ENCODE measurements at regions not wholly inside any gene's neighbourhood (a gene's known extent, or its start where the extent isn't known, plus 50 kb on each side); places are given as distances from the start of the nearest gene placed in this dataset.

GRCh38 chr4:13872955-13873354, 245.4 kb upstream of the BOD1L1 start:
- ChIA-PET CTCF (no interaction called here), POLR2A (no interaction called here)
- no peaks in the 10 kb centered on the region for H3K27me3 ChIP-seq (ENCODE audit: control insufficient read depth, insufficient read depth, low read length)
- H3K27ac ChIP-seq (ENCODE audit: low read depth, low read length) = no peak overlapping the region
- no peak for DNase-seq (ENCODE audit: low read depth, low spot score)
- H3K4me3 ChIP-seq (ENCODE audit: low read depth, low read length) = no peak overlapping the region
- TF ChIP-seq CTCF (IDR thresholded peaks at IDR 0.05; ENCODE audit: low read depth, low read length) = no peak
- H3K9me3 ChIP-seq (ENCODE audit: control insufficient read depth, insufficient read depth, low read length) = no peaks in the 10 kb centered on the region

- ChIA-PET CTCF (no interaction called here), POLR2A (no interaction called here)
- no peak for DNase-seq (ENCODE audit: low read depth, low spot score)
- Histone ChIP-seq H3K27me3 (ENCODE audit: control insufficient read depth, insufficient read depth, low read length) (no peaks in the 10 kb centered on the region), H3K9me3 (ENCODE audit: control insufficient read depth, insufficient read depth, low read length) (no peaks in the 10 kb centered on the region), H3K4me3 (ENCODE audit: low read depth, low read length) (no peak overlapping the region), H3K27ac (ENCODE audit: low read depth, low read length) (no peak overlapping the region)
- no peak for TF ChIP-seq CTCF (IDR thresholded peaks at IDR 0.05; ENCODE audit: low read depth, low read length)
Observed at GRCh38 chr4:13875181-13875580, 247.7 kb upstream of the BOD1L1 start.

- no peak overlapping the region for H3K4me3 ChIP-seq (ENCODE audit: low read depth, low read length)
- ChIA-PET CTCF (interaction anchor here (0.6 kb wide), 1 partner anchor 1586 kb away, joined by 3 read pairs; no protein-coding TSS in a partner anchor), POLR2A (no interaction called here)
- H3K9me3 ChIP-seq (ENCODE audit: control insufficient read depth, insufficient read depth, low read length) = no peaks in the 10 kb centered on the region
- no peak overlapping the region for H3K27ac ChIP-seq (ENCODE audit: low read depth, low read length)
- DNase-seq (ENCODE audit: low read depth, low spot score) = no peak
- TF ChIP-seq CTCF (IDR thresholded peaks at IDR 0.05; ENCODE audit: low read depth, low read length) = no peak
- H3K27me3 ChIP-seq (ENCODE audit: control insufficient read depth, insufficient read depth, low read length) = no peaks in the 10 kb centered on the region
Observed at GRCh38 chr4:13876131-13876530, 248.6 kb upstream of the BOD1L1 start.

- Histone ChIP-seq H3K27ac (ENCODE audit: low read depth, low read length) (no peak overlapping the region), H3K4me3 (ENCODE audit: low read depth, low read length) (no peak overlapping the region), H3K9me3 (ENCODE audit: control insufficient read depth, insufficient read depth, low read length) (no peaks in the 10 kb centered on the region), H3K27me3 (ENCODE audit: control insufficient read depth, insufficient read depth, low read length) (no peaks in the 10 kb centered on the region)
- ChIA-PET CTCF (no interaction called here), POLR2A (no interaction called here)
- DNase-seq (ENCODE audit: low read depth, low spot score) = no peak
- TF ChIP-seq CTCF (IDR thresholded peaks at IDR 0.05; ENCODE audit: low read depth, low read length) = no peak
Observed at GRCh38 chr4:13876940-13877339, 249.4 kb upstream of the BOD1L1 start.

GRCh38 chr4:13877626-13878025, 250.1 kb upstream of the BOD1L1 start:
- ChIA-PET POLR2A (no interaction called here), CTCF (no interaction called here)
- H3K27me3 ChIP-seq (ENCODE audit: control insufficient read depth, insufficient read depth, low read length) = no peaks in the 10 kb centered on the region
- no peak overlapping the region for H3K27ac ChIP-seq (ENCODE audit: low read depth, low read length)
- TF ChIP-seq CTCF (IDR thresholded peaks at IDR 0.05; ENCODE audit: low read depth, low read length) = no peak
- no peak for DNase-seq (ENCODE audit: low read depth, low spot score)
- no peak overlapping the region for H3K4me3 ChIP-seq (ENCODE audit: low read depth, low read length)
- no peaks in the 10 kb centered on the region for H3K9me3 ChIP-seq (ENCODE audit: control insufficient read depth, insufficient read depth, low read length)
